Activated naive CD8-positive, alpha-beta T cell treated with anti-CD3 and anti-CD28 coated beads, Interleukin-2, amount 50 U/mL, for 16 hours (primary cell): ENCODE measurements at regions not wholly inside any gene's neighbourhood (a gene's known extent, or its start where the extent isn't known, plus 50 kb on each side); places are given as distances from the start of the nearest gene placed in this dataset.

Experiments used
- DNase-seq: peaks from one replicate; pipeline ENCODE4 v3.0.0-alpha.2; 2020; ENCODE audit warnings: low read depth, low spot score

DNA sequence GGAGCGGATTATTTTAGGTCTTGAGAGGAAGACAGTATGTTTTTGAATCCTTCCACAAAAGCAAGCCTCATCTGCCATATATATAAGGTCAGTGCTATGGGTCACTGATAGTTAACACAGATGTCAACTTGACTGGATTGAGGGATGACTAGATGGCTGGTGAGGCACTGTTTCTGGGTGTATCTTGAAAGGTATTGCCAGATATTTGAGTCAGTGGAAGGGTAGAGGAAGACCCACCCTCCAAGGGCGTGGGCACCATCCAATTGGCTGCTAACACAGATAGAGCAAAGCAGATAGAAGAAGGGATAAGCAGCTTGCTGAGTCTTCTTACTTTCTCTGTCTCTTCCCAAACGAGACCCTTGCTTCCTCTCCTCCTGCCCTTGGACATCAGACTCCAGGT is 185.0 kb upstream of the BTG1 start:
- DNase-seq: no peak

GRCh38 chr12:92326877-92327276 is 181.2 kb upstream of the BTG1 start:
- no peak for DNase-seq

GRCh38 chr12:92324849-92325500 is 179.3 kb upstream of the BTG1 start:
- no peak for DNase-seq

DNA sequence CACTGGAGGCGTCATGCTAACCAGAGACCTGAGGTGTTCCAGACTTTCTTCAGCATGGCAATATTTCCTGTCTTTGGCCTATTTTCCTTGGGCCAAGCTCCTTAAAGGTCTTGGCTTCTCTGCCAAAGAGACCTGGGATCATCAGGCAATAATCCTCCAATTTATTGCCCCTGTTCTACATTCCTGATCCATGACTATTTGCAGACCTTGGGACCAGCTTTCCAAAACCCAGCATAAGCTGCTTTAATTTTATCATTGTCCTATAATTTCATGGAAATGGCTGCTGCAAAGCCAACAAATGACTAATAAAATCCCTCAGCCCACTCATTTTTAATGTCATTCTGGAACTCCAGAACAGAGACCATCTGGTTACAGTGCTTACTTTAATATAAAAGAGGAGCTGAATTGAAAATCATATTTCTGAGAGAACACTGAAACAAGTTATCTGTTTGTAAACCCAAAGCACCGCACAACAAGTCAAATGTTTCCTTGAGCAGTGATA is 166.9 kb upstream of the BTG1 start:
- DNase-seq: no peak

- no peak for DNase-seq
Measured at GRCh38 chr12:92304371-92305055, 158.9 kb upstream of the BTG1 start.

DNA sequence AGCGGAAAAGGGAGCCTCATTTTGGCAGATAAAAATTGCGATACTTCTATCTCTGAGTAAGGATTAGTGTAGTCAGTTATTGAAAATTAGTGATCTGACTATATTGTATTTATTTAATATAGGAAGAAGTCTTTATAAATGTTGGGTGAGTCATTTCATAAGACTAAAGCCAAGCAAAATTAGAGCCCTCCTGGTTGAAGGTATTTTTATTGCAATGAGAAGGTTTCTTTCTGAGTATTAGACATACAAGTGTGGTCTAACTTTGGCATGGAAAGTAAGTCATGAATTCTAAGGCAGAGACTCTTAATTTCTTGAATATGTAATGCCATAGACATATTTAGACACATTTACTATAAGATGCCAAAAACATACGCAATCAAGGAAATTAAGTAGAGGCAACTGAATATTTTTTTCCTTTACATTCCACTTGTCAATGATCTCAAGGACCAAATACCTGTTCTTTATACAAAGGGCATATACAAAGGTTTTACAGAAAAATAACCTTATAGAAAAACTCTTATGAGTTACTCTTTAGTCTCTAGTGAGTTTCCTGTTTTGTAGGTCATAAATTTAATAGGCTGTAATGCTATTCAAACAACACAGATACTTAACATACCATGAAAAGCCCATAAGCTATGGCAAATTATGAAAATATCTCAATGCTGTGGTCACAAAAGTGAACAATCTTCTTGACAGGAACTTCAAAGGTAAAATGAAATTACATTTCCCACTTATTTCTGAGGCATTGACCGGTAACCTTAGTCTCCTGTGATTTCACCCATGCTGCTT is 156.6 kb upstream of the BTG1 start:
- DNase-seq: no peak

- DNase-seq: no peak
Measured at GRCh38 chr12:92301356-92301755, 155.7 kb upstream of the BTG1 start.

GRCh38 chr12:92300777-92301176 is 155.1 kb upstream of the BTG1 start:
- no peak for DNase-seq

DNA sequence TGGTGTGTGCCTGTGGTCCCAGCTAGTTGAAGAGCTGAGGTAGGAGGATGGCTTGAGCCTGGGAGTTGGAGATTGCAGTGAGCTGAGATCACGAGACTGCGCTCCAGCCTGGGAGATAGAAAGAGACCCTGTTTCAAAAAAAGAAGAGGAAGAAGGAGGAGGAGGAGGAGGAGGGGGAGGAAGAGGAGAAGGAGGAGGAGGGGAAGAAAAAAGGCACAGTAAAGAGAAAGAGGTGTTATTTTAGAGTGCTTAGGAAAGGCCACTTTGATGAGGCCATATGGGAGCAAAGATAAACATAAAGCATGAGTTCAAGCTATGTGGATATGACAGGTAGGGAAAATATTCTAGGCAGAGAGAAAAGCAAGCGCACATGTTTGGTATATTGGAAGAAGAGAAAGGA is 154.1 kb upstream of the BTG1 start:
- no peak for DNase-seq

GRCh38 chr12:92299344-92299743 is 153.7 kb upstream of the BTG1 start:
- DNase-seq: no peak

DNA sequence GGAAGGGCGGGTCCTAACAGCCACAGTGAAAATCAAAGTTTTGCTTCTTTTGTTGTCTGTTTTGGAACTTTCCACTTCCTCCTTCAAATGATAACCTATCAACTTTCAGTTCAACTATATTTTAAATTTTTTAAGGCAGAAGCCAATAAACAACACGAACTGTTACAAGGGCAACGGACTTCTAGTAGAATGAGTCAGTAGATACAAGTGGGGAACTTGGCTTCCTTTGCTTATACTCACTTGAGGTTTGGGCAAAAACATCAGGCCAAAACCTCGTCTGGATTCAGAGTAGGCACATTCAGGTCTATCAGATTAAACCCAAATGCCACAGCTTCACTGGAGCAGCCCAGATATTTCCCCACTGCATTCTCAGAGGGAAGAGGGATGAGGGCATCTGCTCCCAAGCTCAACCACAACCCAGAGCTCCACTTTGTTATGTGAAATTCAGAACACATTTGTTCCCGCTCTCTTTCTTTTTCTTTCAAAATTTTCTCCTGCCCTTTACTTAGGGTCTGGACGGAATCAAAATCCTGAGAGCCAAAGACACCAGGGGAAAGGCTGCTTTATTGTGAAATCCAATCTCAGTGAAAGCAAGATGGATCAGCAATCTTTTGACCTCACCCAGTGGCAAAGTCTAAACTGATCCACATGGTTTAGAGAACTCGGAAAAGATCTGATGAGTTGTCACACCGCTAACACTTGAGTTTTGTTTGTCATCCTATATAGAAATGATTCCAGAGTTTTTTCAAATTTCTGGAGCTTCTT is 152.5 kb upstream of the BTG1 start:
- DNase-seq: no peak

GRCh38 chr12:92297405-92297804 is 151.8 kb upstream of the BTG1 start:
- DNase-seq: no peak

GRCh38 chr12:92295523-92295922 is 149.9 kb upstream of the BTG1 start:
- no peak for DNase-seq

- DNase-seq: no peak
Measured at GRCh38 chr12:92294676-92295440, 149.2 kb upstream of the BTG1 start.

- DNase-seq: no peak
Measured at GRCh38 chr12:92292016-92292415, 146.4 kb upstream of the BTG1 start.

DNA sequence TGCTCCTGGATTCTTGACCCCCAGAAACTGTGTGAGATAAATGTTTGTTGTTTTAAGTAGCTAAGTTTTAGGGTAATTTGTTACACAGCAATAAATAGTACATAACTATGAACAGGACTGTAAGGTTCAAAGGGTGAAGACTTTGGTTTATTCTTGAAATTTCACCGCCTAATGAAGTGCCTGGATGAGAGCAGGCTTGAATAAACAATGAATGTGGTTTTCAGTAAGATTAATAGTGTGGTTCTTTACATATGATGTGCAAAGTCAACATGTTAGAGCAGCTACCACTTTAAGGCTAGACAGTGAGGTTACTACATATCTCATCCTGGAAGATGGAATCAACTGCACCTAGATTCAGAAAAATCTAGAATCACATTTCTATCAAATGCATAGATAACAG is 145.2 kb upstream of the BTG1 start:
- DNase-seq: no peak

GRCh38 chr12:92290350-92290695 is 144.7 kb upstream of the BTG1 start:
- no peak for DNase-seq

DNA sequence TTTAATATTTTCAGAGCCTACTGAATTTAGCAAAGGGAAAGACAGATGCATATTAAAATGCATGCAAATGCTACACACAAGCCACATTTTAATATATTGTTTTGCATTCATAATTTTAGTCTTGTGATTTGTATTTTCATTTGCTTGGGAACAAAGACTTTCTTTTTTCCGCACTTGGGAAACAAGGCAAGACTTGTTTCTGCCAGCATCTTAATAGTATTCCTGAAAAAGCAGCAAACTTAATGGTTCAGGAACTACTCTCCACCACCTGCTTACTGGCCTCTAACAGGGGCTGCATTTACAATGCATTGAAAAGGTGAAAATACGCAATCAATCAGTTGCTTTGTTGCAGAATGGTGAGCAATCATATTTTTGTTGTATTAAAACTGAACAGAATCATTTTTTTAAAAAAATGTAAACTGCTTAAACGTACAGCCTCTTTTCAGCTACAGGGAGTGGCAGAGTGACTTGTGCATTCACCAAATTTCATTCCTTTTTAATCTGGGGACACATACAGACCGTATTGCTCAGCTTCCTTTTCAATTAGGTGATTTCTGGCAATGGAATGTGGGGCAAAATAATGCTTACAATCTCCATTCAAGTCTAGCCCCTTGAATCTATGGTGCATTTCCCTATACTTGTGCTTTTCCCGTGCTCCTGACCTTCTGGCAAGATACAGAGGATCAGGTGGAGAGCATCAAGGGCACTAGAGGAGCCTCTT is 144.1 kb upstream of the BTG1 start:
- DNase-seq: no peak

GRCh38 chr12:92288561-92288960 is 142.9 kb upstream of the BTG1 start:
- no peak for DNase-seq

DNA sequence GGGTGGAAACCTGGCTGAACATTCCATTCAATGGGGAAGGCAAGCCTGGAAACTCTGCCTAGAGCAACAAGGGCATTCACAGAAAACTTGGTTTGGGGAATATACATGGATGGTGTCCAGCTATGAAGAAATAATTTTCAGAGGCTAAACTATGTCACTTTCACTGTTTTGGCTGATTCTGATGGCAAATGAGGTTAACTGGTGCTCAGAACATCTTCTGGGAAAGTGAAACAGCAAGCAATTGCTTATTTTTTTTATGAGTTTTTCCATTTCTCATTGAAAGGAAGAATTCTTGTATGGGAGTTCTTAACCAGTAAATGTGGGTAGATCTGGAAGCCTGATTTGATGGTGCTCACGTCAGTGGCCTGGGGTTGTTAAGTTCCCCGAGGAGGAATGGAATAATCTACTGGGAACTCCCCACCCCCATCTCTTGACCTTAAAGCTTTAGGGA is 132.8 kb upstream of the BTG1 start:
- no peak for DNase-seq
